ENCODE measurements at regions not wholly inside any gene's neighbourhood (a gene's known extent, or its start where the extent isn't known, plus 50 kb on each side); places are given as distances from the start of the nearest gene placed in this dataset.

DNA sequence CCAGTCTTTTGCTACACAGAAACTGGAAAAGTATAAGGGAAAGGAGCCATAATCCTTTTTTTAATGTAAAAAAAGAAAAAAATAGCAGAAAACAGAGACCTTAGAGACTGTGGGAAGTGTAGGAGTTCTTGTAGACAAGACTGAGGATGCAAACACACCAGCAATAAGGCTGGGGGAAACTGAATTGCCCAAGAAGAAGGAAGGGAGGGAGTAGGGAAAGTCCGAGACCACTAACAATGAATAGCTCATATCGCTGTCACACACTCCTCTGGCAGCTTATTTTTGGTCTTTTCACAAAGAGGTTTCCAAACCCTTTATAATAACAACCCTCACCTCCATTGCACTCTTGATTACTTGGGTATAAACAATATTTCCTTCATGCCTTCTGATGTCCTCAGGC, 952.0 kb downstream of the SLITRK5 start:
- Histone ChIP-seq H2BK5ac (ENCODE audit: low read depth, low read length, poor library complexity, severe bottlenecking) (no peak overlapping the region), H2BK120ac (ENCODE audit: low read depth, low read length) (no peak overlapping the region), H4K20me1 (ENCODE audit: insufficient read depth, low read length) (no peaks in the 10 kb centered on the region), H3K27ac (ENCODE audit: insufficient read depth, low read length) (no peak overlapping the region), H3K23ac (ENCODE audit: low read depth, low read length) (no peak overlapping the region), H3K4me1 (ENCODE audit: control insufficient read depth, insufficient read depth, low read length) (no peaks in the 10 kb centered on the region), H4K5ac (ENCODE audit: low read depth, low read length) (no peak overlapping the region), H3K4me2 (ENCODE audit: low read depth, low read length) (no peak overlapping the region), H3K4me3 (ENCODE audit: insufficient read depth, low read depth, low read length) (no peak overlapping the region), H3K9ac (ENCODE audit: low read depth, low read length) (no peak overlapping the region), H2AK9ac (replicated peaks; ENCODE audit: low read depth, low read length, poor library complexity) (no peak overlapping the region), H3K9me3 (ENCODE audit: control insufficient read depth, insufficient read depth, low read length) (peaks cover 8% of the 10 kb centered on the region), H3K79me1 (ENCODE audit: low read depth in 1 of 2, low read length in 2 of 2) (no peaks in the 10 kb centered on the region), H3K9me1 (ENCODE audit: insufficient read depth, low read length) (no peaks in the 10 kb centered on the region), H2AK5ac (ENCODE audit: low read depth, low read length) (no peak overlapping the region), H3K18ac (ENCODE audit: low read depth, low read length) (no peak overlapping the region), H2AFZ (replicated peaks; ENCODE audit: low read length, poor library complexity) (no peak overlapping the region), H3K56ac (ENCODE audit: extremely low read depth, insufficient read depth, low read length) (no peak overlapping the region), H3K4ac (ENCODE audit: low read depth, low read length) (no peak overlapping the region), H3K36me3 (ENCODE audit: control insufficient read depth, insufficient read depth, low read length) (no peaks in the 10 kb centered on the region), H4K91ac (ENCODE audit: insufficient read depth, low read depth, low read length) (no peak overlapping the region), H3K14ac (replicated peaks; ENCODE audit: low read depth, low read length) (no peak overlapping the region), H4K8ac (ENCODE audit: low read depth in 2 of 2, low read length in 2 of 2) (no peak overlapping the region), H2BK20ac (ENCODE audit: low read depth, low read length) (no peak overlapping the region), H2BK15ac (ENCODE audit: low read depth, low read length) (no peak overlapping the region), H3K27me3 (ENCODE audit: control insufficient read depth, insufficient read depth, low read length) (no peaks in the 10 kb centered on the region)
- BruUV-seq (replicated peaks), result no TSS peak
- ATAC-seq (ENCODE audit: low read depth) (no peak), DNase-seq (no peak)
- ChIA-PET POLR2A (ENCODE audit: unreplicated experiment) (no interaction called here), CTCF (interaction anchor here (0.6 kb wide), 1 partner anchor 675 kb away, joined by 3 read pairs; no protein-coding TSS in a partner anchor)
- TF ChIP-seq, protein P1, sequence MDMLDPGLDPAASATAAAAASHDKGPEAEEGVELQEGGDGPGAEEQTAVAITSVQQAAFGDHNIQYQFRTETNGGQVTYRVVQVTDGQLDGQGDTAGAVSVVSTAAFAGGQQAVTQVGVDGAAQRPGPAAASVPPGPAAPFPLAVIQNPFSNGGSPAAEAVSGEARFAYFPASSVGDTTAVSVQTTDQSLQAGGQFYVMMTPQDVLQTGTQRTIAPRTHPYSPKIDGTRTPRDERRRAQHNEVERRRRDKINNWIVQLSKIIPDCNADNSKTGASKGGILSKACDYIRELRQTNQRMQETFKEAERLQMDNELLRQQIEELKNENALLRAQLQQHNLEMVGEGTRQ (IDR thresholded peaks at IDR 0.05; ENCODE audit: low read depth, low read length), result no peak
- no peak for TF ChIP-seq CEBPB (IDR thresholded peaks at IDR 0.05; ENCODE audit: low read depth, low read length)
- no peak for TF ChIP-seq BHLHE40 (IDR thresholded peaks at IDR 0.05; ENCODE audit: low read depth, low read length)
- TF ChIP-seq, protein P2, sequence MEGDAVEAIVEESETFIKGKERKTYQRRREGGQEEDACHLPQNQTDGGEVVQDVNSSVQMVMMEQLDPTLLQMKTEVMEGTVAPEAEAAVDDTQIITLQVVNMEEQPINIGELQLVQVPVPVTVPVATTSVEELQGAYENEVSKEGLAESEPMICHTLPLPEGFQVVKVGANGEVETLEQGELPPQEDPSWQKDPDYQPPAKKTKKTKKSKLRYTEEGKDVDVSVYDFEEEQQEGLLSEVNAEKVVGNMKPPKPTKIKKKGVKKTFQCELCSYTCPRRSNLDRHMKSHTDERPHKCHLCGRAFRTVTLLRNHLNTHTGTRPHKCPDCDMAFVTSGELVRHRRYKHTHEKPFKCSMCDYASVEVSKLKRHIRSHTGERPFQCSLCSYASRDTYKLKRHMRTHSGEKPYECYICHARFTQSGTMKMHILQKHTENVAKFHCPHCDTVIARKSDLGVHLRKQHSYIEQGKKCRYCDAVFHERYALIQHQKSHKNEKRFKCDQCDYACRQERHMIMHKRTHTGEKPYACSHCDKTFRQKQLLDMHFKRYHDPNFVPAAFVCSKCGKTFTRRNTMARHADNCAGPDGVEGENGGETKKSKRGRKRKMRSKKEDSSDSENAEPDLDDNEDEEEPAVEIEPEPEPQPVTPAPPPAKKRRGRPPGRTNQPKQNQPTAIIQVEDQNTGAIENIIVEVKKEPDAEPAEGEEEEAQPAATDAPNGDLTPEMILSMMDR (conservative IDR thresholded peaks at IDR 0.05; ENCODE audit: low read depth, low read length), result no peak
- no peak for TF ChIP-seq POLR2A (IDR thresholded peaks at IDR 0.05; ENCODE audit: low read depth, low read length)
- no peak for TF ChIP-seq MAFK (IDR thresholded peaks at IDR 0.05; ENCODE audit: low read depth, low read length)
- TF ChIP-seq RCOR1 (IDR thresholded peaks at IDR 0.05; ENCODE audit: insufficient replicate concordance, low read length), result no peak
- TF ChIP-seq SMC3 (IDR thresholded peaks at IDR 0.05; ENCODE audit: low read depth, low read length), result no peak
- in situ Hi-C loops (cut with MboI; ENCODE audit: low sequenced_read_pairs) (no loop called here), dilution Hi-C loops (cut with HindIII; ENCODE audit: low sequenced_read_pairs, unreplicated experiment) (no loop called here), intact Hi-C loops (cut with micrococcal nuclease) (no loop called here)
- WGBS, 2 experiments (ENCODE audit: extremely low coverage in 2 of 2, insufficient read length in 1 of 2), result no CpG with 5 or more reads among the region's 2 CpGs

Measured in IMR-90 (cell line).